Small intestine (tissue), 7 donors: ENCODE measurements at regions not wholly inside any gene's neighbourhood (a gene's known extent, or its start where the extent isn't known, plus 50 kb on each side); places are given as distances from the start of the nearest gene placed in this dataset.

Experiments
- DNase-seq, 2 donors: peaks; one replicate each; pipeline versions ENCODE4 v3.0.0 to v3.0.0-alpha.2; 2013
- FAIRE-seq: peaks from 2 replicates; lab custom pipeline; 2012; peaks lifted over from hg19 to GRCh38; lab: Jason Lieb, UNC
- H3K27ac ChIP-seq, 3 donors: one replicate each; pipeline ENCODE4 v1.5.1; 2013; ENCODE audit warnings: low read length in 2 of 3, mild to moderate bottlenecking in 2 of 3, control low read depth in 1 of 3, inconsistent platforms in 1 of 3, low read depth in 1 of 3, moderate library complexity in 1 of 3
- H3K27me3 ChIP-seq, 3 donors: one replicate each; pipeline ENCODE4 v1.6.1; 2013; ENCODE audit warnings: low read length in 3 of 3, inconsistent platforms in 1 of 3; ENCODE audit not compliant: control insufficient read depth in 3 of 3, insufficient read depth in 3 of 3
- H3K36me3 ChIP-seq, 3 donors: one replicate each; pipeline ENCODE4 v1.6.1; 2013; ENCODE audit warnings: low read length in 3 of 3, inconsistent platforms in 1 of 3, low read depth in 1 of 3, mild to moderate bottlenecking in 1 of 3, moderate library complexity in 1 of 3; ENCODE audit not compliant: control insufficient read depth in 3 of 3, insufficient read depth in 2 of 3
- H3K4me1 ChIP-seq, 3 donors: one replicate each; pipeline ENCODE4 v1.6.1; 2013; ENCODE audit warnings: low read length in 2 of 3, inconsistent platforms in 1 of 3, low read depth in 1 of 3, mild to moderate bottlenecking in 1 of 3, moderate library complexity in 1 of 3; ENCODE audit not compliant: control insufficient read depth in 3 of 3, insufficient read depth in 2 of 3
- H3K4me3 ChIP-seq, 3 donors: one replicate each; pipeline ENCODE4 v1.5.1; 2013; ENCODE audit warnings: low read length in 3 of 3, control low read depth in 1 of 3, inconsistent platforms in 1 of 3, low read depth in 1 of 3, mild to moderate bottlenecking in 1 of 3, moderate library complexity in 1 of 3
- H3K9me3 ChIP-seq, 2 donors: one replicate each; pipeline ENCODE4 v1.6.1; 2013; ENCODE audit warnings: low read depth in 1 of 2, low read length in 1 of 2; ENCODE audit not compliant: control insufficient read depth in 2 of 2, insufficient read depth in 1 of 2
- WGBS, 3 donors: extraction: QIAGEN DNeasy Blood & Tissue Kit; methylation state at CpG; one replicate each; pipeline ENCODE4 v1.1.7; 2013; 5-methylcytosine and 5-hydroxymethylcytosine counted together
- donor health status: healthy with polysubstance abuse.
- donor health status: control.
- donor health status: control.
- donor health status: Bipolar disorder and iron deficiency.
- donor health status: healthy.

- DNase-seq (no peak), FAIRE-seq (no peak)
- no peak overlapping the region for H3K27ac ChIP-seq
- H3K4me1 ChIP-seq: no peaks in the 10 kb centered on the region
- H3K27me3 ChIP-seq: no peaks in the 10 kb centered on the region
- H3K9me3 ChIP-seq: peaks cover 0 to 7% of the 10 kb centered on the region in 2 donors
- WGBS, 3 donors: 35 to 70% (median 51%) methylated on average over 1 of the region's 1 CpG
- no peak overlapping the region for H3K4me3 ChIP-seq
- no peaks in the 10 kb centered on the region for H3K36me3 ChIP-seq
These were observed 79.0 kb downstream of the MRPS30 start for GRCh38 chr5:44887722-44888121.

GRCh38 chr5:44888435-44888834 lies 79.7 kb downstream of the MRPS30 start:
- H3K27ac ChIP-seq: no peak overlapping the region
- H3K4me1 ChIP-seq: no peaks in the 10 kb centered on the region
- peaks cover 0 to 5% of the 10 kb centered on the region in 2 donors for H3K9me3 ChIP-seq
- WGBS, 3 donors: 64 to 85% (median 69%) methylated on average over 1 of the region's 1 CpG
- FAIRE-seq (no peak), DNase-seq (no peak)
- no peaks in the 10 kb centered on the region for H3K36me3 ChIP-seq
- no peak overlapping the region for H3K4me3 ChIP-seq
- H3K27me3 ChIP-seq: no peaks in the 10 kb centered on the region

- no peak for DNase-seq
- Histone ChIP-seq H3K9me3 (no peaks in the 10 kb centered on the region), H3K27me3 (no peaks in the 10 kb centered on the region), H3K27ac (no peak overlapping the region), H3K4me3 (no peak overlapping the region), H3K36me3 (no peaks in the 10 kb centered on the region), H3K4me1 (no peaks in the 10 kb centered on the region)
- no peak for FAIRE-seq
These were observed 82.4 kb downstream of the MRPS30 start for GRCh38 chr5:44891116-44891515.

- no peaks in the 10 kb centered on the region for H3K36me3 ChIP-seq
These were observed 91.7 kb downstream of the MRPS30 start for GRCh38 chr5:44900273-44900954.

GRCh38 chr5:44907396-44907795 lies 98.6 kb downstream of the MRPS30 start:
- Histone ChIP-seq H3K27me3 (no peaks in the 10 kb centered on the region), H3K36me3 (no peaks in the 10 kb centered on the region), H3K4me1 (no peaks in the 10 kb centered on the region), H3K9me3 (no peaks in the 10 kb centered on the region), H3K4me3 (no peak overlapping the region), H3K27ac (no peak overlapping the region)
- FAIRE-seq (no peak), DNase-seq (no peak)
- 54 to 74% (median 56%) methylated on average over 5 of the region's 5 CpGs for WGBS, 3 donors

More at GRCh38 chr5:44900273-44900954, 91.7 kb downstream of the MRPS30 start:
- FAIRE-seq (no peak), DNase-seq (no peak)
- no peak overlapping the region for H3K27ac ChIP-seq
- H3K9me3 ChIP-seq: no peaks in the 10 kb centered on the region
- no peaks in the 10 kb centered on the region for H3K4me1 ChIP-seq
- H3K27me3 ChIP-seq: no peaks in the 10 kb centered on the region
- no peak overlapping the region for H3K4me3 ChIP-seq

GRCh38 chr5:44909004-44909403 lies 100.3 kb downstream of the MRPS30 start:
- no peak overlapping the region for H3K27ac ChIP-seq
- H3K9me3 ChIP-seq: no peaks in the 10 kb centered on the region
- FAIRE-seq: no peak
- no peak overlapping the region for H3K4me3 ChIP-seq
- H3K36me3 ChIP-seq: no peaks in the 10 kb centered on the region
- H3K27me3 ChIP-seq: no peaks in the 10 kb centered on the region
- H3K4me1 ChIP-seq: no peaks in the 10 kb centered on the region
- no peak for DNase-seq
- 68 to 72% (median 71%) methylated on average over 1 of the region's 1 CpG for WGBS, 3 donors

- Histone ChIP-seq H3K27ac (no peak overlapping the region), H3K36me3 (no peaks in the 10 kb centered on the region), H3K9me3 (no peaks in the 10 kb centered on the region), H3K4me1 (no peaks in the 10 kb centered on the region), H3K27me3 (no peaks in the 10 kb centered on the region), H3K4me3 (no peak overlapping the region)
- DNase-seq: no peak
- 70 to 74% (median 72%) methylated on average over 1 of the region's 1 CpG for WGBS, 3 donors
- FAIRE-seq: no peak
These were observed 102.8 kb downstream of the MRPS30 start for GRCh38 chr5:44911501-44911900.

- 79 to 86% (median 81%) methylated on average over 2 of the region's 2 CpGs for WGBS, 3 donors
- no peaks in the 10 kb centered on the region for H3K4me1 ChIP-seq
- H3K27ac ChIP-seq: no peak overlapping the region
- no peaks in the 10 kb centered on the region for H3K27me3 ChIP-seq
- no peaks in the 10 kb centered on the region for H3K36me3 ChIP-seq
- DNase-seq: no peak
- H3K9me3 ChIP-seq: peaks cover 0 to 2% of the 10 kb centered on the region in 2 donors
- no peak for FAIRE-seq
- no peak overlapping the region for H3K4me3 ChIP-seq
These were observed 105.5 kb downstream of the MRPS30 start for GRCh38 chr5:44914221-44914620.

- no peak overlapping the region for H3K27ac ChIP-seq
- no peak overlapping the region for H3K4me3 ChIP-seq
- H3K4me1 ChIP-seq: no peaks in the 10 kb centered on the region
- H3K9me3 ChIP-seq: peaks cover 0 to 2% of the 10 kb centered on the region in 2 donors
- H3K27me3 ChIP-seq: no peaks in the 10 kb centered on the region
- FAIRE-seq: no peak
- 81 to 94% (median 81%) methylated on average over 1 of the region's 1 CpG for WGBS, 3 donors
- no peaks in the 10 kb centered on the region for H3K36me3 ChIP-seq
- no peak for DNase-seq
These were observed 110.8 kb downstream of the MRPS30 start for GRCh38 chr5:44919560-44919959.
